CD4-positive, alpha-beta T cell treated with Interleukin-6 for 4 hours (primary cell): ENCODE measurements at regions not wholly inside any gene's neighbourhood (a gene's known extent, or its start where the extent isn't known, plus 50 kb on each side); places are given as distances from the start of the nearest gene placed in this dataset.

Experiments
- DNase-seq: peaks from one replicate; pipeline ENCODE4 v3.0.0-alpha.2; 2020; ENCODE audit warnings: mixed read lengths

DNA sequence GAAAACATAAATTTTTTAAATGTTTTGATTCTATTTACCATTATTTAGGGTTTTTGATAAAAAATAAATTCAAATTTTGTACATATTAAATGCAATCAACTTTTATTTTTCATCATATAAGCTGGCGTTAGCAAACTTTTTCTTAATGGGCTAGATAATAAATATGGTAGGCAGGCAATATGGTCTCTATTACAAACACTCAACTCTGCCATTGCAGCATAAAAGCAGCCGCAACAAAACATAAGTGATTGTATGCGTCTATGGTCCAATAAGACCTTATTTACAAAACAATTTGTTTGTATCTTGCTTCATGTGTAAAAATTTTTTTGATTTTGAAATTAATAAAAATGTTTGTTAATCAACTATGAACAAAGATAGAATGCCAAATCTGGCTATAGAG, 116.8 kb upstream of the GLI2 start:
- no peak for DNase-seq

DNA sequence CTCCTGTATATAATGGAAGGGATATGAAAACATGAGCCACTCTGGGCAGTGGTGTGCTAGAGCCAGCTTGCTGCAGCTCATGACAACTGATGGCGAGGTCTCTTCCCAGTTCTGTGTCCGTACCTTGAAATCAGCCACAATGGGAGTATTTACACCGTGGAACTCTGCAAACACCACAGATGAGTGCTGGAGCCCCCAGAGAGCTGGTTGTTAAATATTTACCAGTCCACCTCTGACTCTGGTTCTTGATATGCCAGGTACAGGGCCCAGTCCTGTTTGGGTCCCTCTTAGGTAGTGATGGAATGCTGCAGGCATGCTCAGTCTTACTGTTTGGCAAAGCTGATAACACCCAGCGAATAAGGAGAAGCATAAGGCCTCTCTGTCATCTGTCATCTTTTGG, 116.1 kb upstream of the GLI2 start:
- no peak for DNase-seq

DNA sequence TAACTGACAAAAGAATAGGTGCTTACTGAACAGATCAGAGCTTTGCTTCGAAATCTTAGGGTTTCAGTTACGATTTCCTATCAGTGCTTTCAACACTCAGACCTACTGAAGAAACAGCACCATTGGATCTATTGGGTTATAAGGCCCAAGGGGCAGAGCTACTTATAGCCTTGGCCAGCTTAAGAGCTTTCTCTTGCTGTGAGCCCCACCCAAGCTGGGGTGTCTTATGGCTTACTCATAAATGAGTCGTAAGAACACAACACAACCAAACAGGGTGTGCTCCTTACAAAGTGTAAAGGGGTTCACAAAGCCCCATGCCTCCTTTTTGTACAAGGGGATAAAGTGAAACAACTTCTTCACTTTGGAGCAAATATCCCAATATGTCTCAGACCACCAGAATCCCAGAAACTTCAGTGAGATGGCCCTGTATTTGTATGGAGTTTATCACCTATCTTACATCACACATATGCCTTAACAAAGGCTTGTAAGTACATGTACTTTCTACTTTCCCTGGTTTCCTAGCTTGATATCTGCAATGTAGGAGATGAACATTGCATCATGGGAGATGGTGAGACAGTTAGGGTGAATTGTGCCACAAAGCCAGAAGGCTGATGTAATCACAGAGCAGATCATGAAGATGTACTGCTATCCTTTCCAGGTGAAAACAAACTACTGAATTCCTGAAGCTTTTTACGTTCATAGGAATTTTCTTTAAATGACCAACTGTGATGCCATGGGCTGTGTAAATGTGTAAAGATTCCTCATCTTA, 115.5 kb upstream of the GLI2 start:
- DNase-seq: no peak

DNA sequence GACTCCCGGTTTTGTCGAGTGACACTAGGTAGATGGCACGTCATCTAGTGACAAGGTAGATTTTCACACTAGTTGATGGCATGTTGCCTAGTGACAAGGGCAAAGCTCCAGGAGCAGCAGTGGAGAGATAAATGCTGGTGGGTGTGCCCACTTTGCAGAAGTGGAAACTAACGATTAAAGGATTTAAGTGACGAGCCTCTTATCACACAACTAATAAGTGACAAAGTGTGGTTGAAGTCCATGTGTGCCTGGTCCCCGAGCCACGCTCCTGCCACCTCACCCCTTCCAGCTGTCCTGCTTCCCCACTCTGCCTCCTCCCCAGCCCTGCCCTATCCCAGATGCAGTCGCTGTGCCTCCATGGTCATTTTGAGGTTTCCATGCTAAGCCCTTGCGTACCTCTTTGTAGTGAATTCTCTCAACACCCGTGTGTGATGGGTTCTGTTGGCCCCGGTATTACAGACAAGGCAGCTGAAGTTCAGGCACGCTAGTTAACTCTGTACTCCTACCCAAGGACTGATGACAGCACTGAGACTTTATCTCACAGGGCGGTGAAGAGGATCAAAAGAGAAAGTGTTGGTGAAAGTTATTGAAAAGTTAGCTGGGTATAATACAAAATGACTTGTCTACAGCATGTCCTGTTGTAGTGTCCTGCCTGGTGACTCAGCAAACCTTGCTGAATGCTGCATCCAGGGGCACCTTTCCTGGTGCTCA, 113.4 kb upstream of the GLI2 start:
- no peak for DNase-seq

DNA sequence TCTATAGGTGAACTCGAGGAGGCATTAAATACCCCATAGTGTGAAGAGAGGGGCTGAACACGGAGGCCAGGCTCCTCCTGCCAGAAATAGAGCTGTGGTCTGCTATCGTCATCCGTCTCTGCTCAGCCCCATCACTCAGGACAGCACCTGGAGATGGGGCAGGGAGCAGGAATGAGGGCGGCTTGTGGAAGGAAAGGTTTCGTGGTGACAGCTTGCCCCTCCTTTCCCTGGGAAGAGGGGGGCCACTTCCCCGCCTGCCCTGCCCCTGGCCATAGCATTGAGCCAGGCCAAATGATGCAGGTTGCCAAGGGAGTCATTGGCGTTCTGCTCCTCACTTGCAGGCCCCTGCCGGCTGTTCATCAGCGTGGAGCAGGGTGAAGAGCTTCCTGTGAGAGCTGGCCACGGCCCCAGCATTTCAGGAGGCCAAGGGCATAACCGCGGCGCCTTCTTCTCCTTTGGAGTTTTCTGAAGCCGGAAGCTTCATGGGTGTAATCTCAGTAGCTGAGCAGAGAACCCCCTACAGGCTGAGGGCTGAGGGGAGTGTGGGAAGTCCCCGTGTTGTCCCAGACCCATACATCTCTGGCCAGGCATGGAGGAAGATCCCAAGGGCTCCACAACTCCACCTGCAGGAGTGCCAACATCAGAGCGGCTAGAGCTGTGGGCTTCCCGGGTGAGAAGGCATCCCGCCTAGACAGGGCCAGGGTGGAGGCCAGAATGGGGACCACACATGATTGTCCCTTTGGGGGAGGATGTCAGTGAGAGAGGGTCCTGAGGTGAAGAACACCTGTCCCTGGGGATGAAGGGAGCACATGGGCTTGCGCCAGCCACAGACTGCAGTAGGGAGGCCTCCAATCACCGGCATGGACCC, 112.5 kb upstream of the GLI2 start:
- no peak for DNase-seq

DNA sequence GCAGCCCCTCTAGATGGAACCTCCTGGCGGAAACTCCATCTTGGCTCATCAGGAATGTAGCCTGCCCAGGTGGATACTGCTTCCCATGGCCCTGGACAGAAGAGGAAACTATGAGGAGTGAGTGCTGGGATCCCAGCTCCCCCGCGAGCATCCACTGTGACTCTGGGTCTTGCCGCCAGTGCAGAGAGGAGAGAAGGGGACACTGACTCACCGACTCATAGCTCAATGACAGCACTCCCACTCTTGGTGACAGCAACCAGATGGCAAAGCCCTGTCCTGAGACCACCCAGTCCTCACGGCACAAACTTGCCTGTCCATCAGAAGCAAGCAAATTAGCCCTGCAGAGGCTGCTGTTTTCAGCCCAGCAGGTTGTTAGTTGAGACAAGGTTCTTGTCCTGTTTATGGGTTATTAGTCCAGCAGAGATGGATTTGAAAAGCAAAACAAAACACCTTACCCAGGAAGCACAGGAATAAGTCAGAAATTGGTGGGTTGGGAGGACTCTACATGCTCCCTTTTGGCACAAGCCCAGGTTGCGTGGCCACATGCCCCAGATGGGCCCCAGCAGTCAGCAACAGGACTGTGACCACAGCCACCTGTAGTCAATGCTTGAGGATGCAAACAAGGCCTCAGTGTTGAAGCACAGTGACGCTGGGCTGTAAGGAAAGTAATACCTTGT, 111.5 kb upstream of the GLI2 start:
- DNase-seq: no peak

DNA sequence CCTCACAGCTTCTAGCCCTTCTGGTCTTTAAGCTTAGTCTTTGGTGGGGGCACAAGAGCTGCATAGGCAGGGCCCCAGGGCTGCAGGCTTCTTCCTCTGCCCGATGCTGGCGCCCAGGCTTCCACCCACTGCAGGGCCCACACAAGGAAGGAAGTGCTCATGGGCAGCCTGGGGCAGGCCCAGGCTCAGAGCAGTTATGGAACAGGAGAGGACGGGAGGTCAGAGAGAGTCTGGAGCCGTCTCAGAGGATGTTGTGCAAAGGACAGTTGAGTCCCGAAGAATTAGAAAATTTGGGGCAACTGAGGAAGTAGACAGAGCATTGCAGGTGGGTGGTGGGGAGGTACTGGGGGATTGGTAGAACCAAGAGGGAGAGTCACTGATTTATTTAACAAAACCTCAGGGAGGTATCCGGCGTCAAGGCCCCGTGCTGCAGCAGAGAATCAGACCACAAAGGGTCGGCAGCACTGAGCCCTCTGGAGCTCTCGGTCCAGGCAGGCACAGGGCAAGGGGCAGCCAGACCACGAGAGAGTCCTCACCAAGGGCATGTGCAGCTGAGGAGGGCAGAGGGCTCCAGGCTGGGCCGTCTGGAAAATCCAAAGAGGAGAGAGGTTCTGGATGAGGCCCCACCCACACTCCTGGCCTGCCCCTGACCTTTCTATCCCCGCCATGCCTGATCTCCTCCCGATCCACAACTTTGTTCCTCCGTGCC, 110.8 kb upstream of the GLI2 start:
- no peak for DNase-seq

DNA sequence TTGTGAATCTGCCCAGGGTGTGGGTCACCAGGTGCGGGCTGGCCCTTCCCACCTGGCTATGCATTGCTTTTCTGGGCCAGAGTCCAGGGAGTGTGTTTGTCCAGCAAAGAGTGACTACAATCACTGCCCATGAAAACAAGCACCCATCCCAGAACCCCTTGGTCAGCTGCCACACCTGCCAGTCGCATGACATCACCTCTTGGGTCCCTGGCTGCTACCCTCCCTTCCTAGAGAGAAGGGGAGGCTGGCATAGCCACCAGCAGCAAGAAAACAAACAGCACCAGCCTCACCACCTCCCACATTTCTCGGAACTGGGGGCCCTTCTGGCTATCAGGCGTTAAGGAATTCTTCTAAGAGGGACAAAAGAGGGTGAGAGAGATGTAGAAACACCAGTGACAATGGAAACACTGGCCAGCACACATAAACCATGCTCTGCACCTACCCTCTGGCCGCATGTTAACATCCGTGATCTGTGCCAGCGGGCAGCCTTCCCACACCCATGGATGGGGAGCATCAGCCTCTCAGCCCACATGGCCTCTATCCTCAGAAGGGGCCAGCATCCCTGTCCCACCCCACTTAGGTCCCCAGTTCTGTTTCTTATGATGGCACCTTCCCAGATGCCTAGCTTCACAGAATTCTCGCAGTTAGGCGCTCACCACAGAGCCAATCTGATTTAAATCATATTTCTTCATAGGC, 109.7 kb upstream of the GLI2 start:
- DNase-seq: no peak

DNA sequence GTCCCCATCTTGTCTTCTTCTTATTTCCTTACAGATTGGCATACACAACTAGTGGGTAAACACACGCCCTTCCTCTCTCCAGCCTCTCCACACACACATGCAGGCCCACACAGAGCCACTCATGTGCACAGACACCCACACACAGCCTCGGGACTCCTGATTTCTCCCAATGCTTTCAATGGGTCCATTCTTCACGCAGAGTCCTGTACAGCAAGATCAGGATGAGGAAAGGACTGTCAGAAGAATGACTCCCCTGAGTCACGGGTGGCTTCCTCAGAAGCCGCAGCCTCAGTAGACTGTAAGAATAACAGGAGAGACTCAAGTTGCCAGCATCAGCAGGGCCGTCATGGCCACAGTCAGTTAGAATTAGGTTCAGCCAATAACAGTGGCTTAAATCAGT, 109.1 kb upstream of the GLI2 start:
- DNase-seq: no peak

DNA sequence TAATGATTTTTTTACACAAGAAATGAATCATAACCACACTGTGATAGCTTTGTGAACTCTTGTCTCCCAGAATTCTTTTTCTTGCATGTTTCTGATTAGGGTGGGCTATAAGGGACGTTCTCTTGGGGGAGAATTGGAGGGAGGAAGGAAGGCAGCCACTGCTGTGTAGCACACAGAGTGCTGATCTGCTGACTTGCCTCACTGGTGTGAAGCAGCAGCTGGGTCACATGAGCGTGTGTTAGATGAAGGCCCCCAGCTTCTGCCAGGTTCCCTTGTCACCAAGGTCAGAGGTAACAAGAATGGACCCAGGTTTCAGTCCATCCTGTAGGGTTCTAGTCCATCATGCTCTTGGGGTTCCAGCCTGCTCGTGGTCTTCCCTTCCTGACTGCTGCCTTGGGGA, 107.4 kb upstream of the GLI2 start:
- no peak for DNase-seq

DNA sequence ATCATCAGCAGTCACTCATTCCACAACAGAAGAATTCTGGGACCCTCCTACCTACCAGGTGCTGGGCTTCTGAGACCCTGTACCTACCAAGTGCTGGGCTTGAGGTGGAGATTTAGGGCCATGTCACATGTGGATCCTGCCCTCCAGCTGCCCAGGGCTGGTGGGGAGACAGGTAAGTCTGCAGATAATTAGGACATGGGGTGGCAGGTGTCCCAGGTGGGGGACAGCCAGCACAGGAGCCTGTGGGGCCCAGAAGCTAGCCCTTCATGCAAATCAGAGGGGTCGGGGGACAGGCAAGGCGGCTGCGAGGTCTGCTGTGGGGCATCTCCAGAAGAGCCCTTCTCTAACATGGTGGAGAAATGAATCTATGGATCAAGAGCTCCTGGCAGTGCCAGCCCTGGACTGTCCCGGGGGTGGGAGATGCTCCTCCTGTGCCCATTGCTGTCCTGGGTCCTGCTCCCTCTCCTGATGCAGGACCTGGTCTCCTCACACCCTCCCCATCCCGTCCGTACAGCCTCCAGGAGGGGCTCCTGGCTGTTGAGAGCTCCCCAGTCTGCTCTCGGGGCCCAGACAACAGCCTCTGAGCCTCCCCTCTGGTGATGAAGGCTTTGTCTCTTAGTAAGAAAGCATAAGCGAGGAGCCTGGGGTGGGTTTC, 106.3 kb upstream of the GLI2 start:
- no peak for DNase-seq

DNA sequence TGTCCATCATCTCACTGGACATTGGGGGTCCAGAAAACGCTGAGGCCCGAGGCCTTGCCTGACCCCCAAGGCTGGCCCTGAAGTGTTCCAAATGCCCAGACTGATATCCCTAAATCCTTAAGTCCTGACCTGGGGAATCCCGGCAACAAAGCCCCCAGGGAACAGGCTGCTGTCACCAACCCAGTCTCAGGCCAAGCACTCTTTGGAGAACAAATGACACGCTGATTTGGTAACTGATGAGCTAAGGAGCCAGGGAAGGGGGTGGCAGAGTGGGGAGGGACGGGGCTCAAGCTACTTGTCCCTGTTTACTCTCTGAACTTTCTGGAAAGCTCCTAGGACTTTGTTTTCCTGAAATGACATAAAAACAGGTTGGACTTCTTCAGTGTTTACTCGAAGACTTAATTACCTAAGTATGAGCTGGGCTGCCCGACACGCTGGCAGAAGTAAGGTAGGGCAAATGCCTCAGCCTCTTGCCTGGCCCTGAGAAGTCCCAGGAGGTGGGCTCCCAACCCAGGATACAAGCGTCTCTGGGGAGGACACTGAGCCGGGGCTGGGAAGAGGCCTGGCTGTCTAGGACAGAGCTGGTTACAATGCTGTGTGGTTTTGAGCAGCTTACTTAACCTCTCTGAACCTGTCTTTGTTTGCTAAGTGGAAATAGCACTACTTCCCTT, 105.5 kb upstream of the GLI2 start:
- DNase-seq: no peak

DNA sequence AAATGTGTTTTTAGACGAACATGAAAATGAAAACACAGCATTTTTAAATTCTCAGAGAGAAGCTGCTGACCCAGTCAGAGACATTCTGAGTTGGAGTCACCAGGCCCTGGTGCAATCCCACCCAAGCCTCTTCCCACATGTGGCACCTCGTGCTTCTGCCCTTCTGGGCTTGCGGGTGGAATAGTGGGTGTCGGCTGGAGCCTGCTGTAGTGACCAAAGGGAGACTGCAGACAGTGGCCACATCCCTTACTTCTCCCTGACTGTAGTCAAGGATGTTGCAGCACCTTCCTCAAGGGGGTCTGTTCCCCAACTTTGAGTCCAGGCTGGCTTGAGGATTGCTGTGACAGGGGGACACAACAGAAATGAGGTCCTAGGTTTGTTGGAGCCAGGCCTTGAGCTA, 104.4 kb upstream of the GLI2 start:
- no peak for DNase-seq

DNA sequence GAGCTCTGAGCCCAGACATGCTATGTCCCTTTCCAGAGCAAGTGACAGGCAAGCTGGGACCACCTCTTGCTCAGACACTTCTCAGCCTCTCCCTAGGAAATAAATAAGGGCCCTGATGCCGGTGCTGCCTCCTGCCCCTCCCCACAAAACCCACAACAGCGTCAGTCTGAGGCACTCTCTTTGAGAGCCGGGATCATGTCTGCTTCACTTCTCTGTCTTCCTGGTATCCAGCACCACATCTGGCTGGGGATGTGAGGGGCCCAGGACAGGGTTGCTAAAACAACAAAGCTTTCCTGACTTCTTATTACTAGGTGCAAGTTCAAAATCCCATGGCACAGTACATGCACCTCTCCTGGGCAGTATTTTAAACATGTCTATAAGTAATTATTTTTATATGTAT, 103.9 kb upstream of the GLI2 start:
- no peak for DNase-seq

DNA sequence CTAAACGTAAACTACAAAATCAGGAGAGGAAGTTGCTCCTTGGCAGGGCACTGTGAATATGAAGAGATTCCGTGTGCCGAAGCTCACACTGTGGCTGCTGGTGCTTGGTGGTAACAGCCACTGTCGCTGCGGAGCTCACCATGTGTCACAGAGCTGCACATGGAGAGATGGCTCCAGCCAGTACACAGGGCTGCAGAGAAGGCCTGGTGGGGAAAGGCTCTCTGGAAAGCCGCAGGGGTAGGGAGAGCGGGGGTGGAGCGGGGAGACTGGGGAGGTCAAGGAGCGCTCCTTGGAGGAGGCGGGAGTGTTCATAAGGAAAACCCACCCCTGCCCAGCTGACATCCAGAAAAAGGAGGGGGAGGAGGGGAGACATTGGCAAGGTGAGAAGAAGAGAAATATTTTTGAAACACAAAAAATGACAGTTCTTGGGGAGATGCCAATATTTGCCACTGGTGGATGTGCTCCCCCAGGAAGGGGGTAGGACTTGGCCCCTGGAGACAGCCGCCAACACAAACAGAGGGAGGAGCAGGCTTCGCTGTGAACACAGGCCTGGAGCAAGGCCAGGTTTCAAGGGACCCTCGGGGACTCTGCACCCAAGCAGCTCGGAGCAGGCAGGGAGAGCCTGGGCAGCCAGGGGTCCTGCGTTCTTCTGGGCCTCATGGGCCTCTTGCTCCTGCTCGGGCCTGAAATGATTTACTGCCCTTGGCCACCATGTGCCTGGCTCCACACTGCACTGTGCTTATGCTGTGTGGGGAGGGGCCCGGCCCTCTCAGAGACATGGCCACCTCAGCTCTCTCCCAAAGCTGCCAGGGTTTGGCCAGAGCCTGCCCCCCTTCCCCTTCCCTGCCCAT, 102.6 kb upstream of the GLI2 start:
- no peak for DNase-seq

DNA sequence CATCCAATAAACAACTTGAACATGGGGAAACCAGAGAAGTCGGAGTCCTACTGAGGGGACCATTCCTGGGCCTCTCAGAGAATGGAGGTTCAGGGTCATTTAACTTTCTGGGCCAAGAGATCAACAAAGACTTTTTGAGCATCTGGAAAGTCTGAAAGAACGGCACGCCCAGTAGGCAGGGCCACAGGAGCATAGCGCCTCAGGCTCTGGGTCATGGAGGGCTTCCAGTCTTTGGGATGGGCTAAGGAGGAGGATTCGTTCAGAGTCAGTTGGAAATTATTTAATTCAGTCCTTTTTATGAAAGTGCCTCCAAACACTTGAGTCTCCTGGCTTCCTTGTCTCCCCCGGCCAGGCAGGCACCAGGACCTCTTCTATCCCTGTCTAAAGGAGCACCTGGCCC, 101.1 kb upstream of the GLI2 start:
- no peak for DNase-seq

DNA sequence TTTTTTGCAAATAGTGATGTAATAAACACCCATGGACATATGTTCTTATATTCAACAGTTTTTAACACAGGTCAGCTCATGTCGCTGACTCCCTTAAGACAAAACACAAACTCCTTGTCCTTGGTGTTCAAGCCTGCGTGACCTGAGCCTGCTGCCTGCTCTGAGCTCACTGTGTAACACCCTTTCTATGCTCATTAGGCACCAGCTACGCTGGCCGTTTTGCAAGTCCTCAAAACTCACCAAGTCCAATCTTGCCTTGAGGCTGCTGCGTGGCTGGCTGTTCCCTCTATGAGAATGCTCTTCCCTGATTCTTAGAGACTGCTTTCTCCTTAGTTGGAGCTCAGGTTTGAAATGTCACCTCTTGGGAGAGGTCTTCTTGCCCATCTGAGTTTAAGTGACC, 100.5 kb upstream of the GLI2 start:
- DNase-seq: no peak

DNA sequence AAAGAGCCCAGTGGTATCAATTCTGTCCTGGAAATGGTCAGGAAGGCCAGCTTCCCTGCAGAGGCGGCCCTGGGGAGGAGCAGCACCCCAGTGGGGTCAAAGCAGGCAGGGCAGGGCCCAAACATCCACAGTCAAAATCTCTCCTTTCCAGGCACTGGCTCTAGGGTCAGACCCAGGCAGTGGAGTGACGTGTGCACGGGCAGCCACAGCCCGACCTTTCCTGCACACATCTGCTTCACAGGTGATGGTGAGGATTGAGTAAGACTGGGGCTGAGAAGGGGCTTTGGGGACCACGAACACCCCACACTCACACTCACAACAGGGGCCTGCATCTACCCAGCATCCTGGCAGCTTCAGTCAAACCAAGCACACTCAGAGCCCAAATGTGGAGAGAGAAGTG, 97.8 kb upstream of the GLI2 start:
- no peak for DNase-seq

DNA sequence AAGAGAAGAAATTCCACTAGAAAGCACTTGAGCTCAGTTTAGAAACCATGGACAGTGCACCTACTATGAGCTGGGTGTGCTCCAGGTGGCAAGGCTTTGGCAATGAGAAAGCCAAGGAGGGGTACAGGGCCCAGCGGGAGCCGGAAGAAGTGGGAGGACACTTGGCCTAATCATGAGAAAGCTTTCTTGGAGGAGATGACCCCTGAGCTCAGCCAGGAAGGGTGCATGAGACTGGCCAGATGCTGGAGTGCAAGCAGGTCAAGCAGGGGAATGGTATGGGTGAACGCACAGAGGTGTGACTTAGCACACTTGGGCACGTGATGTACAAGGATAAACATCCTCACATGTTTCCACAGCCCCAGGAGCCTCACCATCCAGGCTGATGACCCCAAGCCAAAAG, 97.2 kb upstream of the GLI2 start:
- DNase-seq: no peak

DNA sequence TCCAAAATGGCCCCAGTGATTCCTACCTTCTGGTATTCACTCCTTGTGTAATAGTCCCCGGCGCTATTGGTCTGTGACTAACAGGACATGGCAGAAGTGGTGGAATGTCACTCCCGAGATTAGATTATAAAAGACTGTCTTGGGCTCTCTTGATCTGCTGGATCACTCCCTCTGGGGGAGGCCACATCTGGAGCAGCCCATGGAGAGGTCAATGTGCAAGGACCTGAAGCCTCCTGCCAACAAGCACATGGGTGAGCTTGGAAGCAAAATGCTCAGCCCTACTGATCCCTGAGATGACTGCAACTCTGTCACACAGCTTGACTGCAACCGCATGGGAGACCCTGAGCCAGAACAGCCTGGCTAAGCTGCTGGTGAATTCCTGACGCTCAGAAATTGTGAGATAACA, 94.3 kb upstream of the GLI2 start:
- no peak for DNase-seq
